Colon (tissue), 2 donors: ENCODE measurements at regions not wholly inside any gene's neighbourhood (a gene's known extent, or its start where the extent isn't known, plus 50 kb on each side); places are given as distances from the start of the nearest gene placed in this dataset.
"Not testable (repeated sequence)": the region's sequence is repeated elsewhere in the genome, so short reads cannot be mapped to it uniquely, and the experiment has no call there.

ENCODE experiments used
- FAIRE-seq: peaks from 2 replicates; lab custom pipeline; 2012; peaks lifted over from hg19 to GRCh38; lab: Jason Lieb, UNC
- donor health status: control.
- donor health status: control.

- FAIRE-seq, result no peak
These were observed 559.1 kb upstream of the TRPC7 start for GRCh38 chr5:136924490-136924889.

DNA sequence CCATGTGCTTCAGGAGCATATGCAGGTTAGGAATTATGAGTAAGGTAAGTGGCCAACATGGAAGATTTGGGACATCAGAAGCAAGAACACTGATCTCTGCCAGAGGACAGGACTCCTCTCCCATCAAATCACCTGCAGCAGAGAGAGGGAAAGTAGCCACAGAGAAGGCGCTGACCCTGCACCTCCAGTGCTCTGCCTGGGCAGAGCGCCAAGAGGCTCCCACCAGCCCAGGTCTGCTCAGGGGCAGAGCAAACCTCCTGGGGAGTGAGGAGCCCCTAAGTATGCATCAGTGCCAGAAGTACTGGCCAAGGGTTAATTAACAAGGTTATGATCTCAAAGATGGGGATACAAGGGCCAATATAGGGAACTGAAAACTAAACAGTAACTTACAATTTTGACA lies 545.3 kb upstream of the TRPC7 start:
- FAIRE-seq, result no peak

DNA sequence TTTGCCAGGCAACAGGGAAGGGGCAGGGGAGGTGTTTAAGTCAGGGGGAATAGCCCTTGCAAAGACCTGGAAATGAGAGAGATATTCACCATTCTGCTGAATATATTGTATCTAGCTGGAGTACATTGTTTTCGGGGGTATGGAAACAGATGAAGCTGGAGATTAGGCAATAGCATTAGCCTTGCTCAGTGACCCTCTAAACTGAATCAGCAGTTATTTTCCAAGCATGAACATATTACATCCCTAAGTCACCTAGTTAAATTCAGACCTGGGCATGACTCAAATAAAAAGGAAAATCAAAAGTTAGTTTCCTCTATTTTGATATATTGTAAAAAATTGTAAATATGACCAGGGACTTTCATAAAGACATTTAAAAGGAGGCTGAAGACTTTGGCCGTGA lies 544.6 kb upstream of the TRPC7 start:
- FAIRE-seq, result no peak

DNA sequence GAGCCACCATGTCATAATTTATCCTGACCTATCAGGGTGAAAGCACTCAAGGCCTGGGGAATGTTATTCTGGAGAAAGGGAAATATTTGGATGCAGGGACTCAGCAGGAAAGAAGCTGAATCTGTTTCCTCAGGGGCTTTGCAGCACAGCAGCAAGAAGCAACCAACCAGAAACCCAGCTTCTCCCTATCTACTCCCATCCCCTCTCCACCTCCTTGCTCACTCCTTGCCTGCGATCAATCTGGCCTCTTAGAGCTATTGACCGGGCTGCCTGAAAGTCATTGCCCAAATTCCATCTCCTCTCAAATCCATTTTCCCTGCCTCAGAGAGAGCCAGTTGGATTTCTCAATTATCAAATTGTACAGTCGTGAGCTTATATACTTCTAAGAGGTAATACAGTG lies 542.0 kb upstream of the TRPC7 start:
- FAIRE-seq, result no peak

DNA sequence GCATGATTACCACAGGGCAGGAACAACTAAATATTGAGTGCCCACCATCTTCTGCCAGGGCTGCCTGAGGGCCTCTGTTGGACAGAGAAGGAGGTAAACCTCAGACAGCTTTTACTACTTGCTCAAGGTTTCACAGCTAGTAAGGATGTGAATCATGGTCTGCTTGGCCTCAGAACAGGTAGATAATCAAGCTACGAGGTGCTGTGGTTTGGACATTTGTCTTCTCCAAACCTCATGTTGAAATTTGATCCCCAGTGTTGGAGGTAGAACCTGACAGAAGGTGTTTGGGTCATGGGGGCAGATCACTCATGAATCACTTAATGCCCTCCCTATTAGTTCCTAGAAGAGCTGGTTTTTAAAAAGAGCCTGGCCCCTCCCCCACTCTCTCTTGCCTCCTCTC lies 541.2 kb upstream of the TRPC7 start:
- FAIRE-seq, result no peak

GRCh38 chr5:136905571-136905970 lies 540.2 kb upstream of the TRPC7 start:
- FAIRE-seq, result no peak

GRCh38 chr5:136894070-136894469 lies 528.7 kb upstream of the TRPC7 start:
- FAIRE-seq, result no peak

DNA sequence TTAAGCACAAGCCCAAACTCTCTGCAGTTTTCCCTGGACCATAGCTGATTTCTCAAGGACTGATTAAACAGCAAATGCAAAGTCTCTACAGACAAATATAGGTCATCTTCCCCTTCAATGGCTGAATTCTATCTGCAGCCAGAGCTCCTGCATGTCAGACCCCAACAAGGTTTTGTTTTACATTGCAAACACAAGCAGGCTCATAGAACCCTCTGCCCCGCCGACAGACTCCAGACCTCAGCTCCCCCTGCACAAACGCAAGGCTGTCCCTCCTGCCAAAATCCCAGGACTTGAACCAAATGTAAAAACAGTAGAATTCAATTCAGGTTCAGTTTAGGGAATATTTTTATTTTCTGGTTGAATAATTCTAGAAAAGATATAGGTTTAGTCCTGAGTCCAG lies 526.7 kb upstream of the TRPC7 start:
- FAIRE-seq, result no peak

- FAIRE-seq, result no peak
These were observed 526.0 kb upstream of the TRPC7 start for GRCh38 chr5:136891175-136891972.

GRCh38 chr5:136890431-136891148 lies 525.2 kb upstream of the TRPC7 start:
- no peak for FAIRE-seq

DNA sequence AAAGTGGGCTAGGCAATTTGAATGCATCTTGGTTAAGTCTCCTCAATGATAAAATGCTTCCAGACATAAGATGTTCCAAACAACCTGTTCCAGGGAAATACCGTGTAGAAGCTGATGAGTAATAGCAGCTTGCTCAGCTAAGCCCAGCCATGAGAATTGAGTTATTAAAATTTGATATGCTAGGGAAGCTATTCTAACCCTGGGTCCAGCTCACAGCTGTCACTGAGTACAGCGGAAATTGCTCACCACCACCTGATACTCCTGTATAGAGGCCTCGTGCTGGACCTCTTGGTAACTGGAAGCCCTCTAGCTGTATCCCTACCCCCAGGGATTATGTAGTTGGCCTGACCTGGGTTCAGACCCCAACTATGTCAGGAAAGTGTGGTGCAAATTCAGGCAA lies 521.3 kb upstream of the TRPC7 start:
- FAIRE-seq, result no peak

DNA sequence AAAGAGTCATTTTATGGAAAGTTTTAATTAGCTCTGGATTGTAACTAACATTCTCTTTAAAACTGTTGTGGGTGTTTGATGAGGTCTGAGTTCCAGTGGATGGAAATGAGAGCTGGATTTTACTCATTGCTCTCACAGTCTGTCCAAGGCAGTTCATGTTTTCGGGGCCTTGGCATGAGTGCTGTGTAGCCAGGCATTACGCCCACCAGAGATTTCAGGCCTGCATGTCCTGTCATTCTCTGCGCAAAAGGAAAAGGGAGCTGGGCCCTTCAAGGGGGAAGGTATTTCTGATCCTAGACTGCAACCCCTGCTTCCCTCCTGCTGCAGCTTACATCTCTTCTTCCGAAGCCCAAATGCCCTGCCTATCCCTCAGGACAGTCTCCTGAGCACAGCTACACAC lies 499.6 kb upstream of the TRPC7 start:
- FAIRE-seq, result no peak

- FAIRE-seq, result no peak
These were observed 491.3 kb upstream of the TRPC7 start for GRCh38 chr5:136856648-136857047.

- FAIRE-seq, result no peak
These were observed 488.6 kb upstream of the TRPC7 start for GRCh38 chr5:136853971-136854370.

GRCh38 chr5:136840601-136841000 lies 475.3 kb upstream of the TRPC7 start:
- no peak for FAIRE-seq

- FAIRE-seq, result no peak
These were observed 470.7 kb upstream of the TRPC7 start for GRCh38 chr5:136836093-136836492.

- no peak for FAIRE-seq
These were observed 455.5 kb upstream of the TRPC7 start for GRCh38 chr5:136820848-136821247.

DNA sequence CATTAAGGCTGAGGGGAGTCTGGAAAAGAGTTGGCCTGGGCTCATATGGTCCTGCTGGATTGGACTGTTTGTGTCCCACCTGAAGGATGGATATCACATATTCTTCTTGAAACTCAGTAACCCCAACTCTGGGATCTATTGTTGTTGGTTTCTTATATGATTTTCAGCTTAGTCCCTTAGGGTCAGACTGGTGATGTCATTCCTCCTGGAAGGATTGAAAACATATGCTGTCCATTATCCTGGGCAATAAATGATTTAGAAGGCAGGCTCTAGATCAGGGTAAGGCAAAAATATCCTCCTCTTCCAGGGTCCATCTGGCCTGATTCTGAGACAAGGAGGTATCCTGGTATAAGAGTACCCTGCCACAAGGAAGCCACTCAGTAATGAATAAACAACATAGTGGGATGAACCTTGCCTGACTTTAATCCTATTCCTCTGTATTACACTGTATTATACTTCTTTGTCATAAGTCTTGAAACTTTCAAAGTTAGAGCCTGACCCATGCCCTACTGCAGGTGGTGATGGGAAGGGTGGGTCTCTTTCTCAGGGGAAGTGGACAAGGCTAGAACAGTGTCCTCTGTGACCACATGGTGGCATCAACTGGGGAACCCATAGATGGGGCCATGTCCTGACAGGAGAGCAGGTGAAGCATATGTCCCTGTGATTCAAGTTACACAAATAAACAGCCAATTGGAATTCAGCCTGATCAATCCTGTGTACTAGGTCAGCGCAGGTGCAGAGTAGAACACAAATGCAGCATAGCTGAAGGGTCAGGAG lies 454.4 kb upstream of the TRPC7 start:
- FAIRE-seq, result no peak

DNA sequence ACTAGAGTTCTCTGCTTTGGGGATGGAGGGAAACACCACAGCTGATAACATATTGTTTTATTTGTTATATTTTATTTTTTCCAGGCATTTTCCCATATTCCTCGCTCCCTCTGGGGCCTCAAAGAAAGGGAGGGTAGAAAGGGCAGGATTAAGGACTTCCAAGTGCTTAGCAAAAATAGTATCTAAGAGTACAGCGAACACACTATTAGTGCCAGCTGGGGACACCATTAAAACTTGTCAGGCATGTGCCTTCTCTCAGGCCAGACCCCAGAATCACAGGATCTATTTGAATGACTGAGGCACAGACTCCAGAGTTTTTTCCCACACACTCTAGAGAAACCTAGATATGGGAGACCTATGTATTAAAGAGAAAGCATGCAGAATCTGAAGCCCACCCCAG lies 451.0 kb upstream of the TRPC7 start:
- FAIRE-seq, result no peak

GRCh38 chr5:136814619-136815378 lies 449.5 kb upstream of the TRPC7 start:
- FAIRE-seq, result no peak

- FAIRE-seq, result not testable (repeated sequence)
These were observed 446.9 kb upstream of the TRPC7 start for GRCh38 chr5:136812270-136812669.

GRCh38 chr5:136811551-136811950 lies 446.2 kb upstream of the TRPC7 start:
- no peak for FAIRE-seq
